Subcutaneous abdominal adipose tissue (tissue), 5 donors: ENCODE measurements at regions not wholly inside any gene's neighbourhood (a gene's known extent, or its start where the extent isn't known, plus 50 kb on each side); places are given as distances from the start of the nearest gene placed in this dataset.
"Not testable (repeated sequence)": the region's sequence is repeated elsewhere in the genome, so short reads cannot be mapped to it uniquely, and the experiment has no call there.

ENCODE experiments used
- H3K27ac ChIP-seq: one replicate; pipeline ENCODE4 v1.7.0; 2013; ENCODE audit warnings: low read depth, mild to moderate bottlenecking, inconsistent platforms, low read length, moderate library complexity
- H3K27me3 ChIP-seq, 5 donors: one replicate each; pipeline ENCODE4 v1.7.0; 2013; ENCODE audit warnings: low read length in 5 of 5, inconsistent platforms in 1 of 5; ENCODE audit not compliant: control insufficient read depth in 5 of 5, insufficient read depth in 4 of 5
- H3K36me3 ChIP-seq, 5 donors: one replicate each; pipeline ENCODE4 v1.7.0; 2013; ENCODE audit warnings: low read length in 5 of 5; ENCODE audit not compliant: control insufficient read depth in 5 of 5, insufficient read depth in 5 of 5
- H3K4me1 ChIP-seq, 5 donors: one replicate each; pipeline ENCODE4 v1.7.0; 2013; ENCODE audit warnings: low read length in 5 of 5, mild to moderate bottlenecking in 3 of 5, moderate library complexity in 1 of 5; ENCODE audit not compliant: control insufficient read depth in 5 of 5, insufficient read depth in 5 of 5
- H3K4me3 ChIP-seq, 5 donors: one replicate each; pipeline ENCODE4 v1.7.0; 2013; ENCODE audit warnings: low read length in 5 of 5, low read depth in 1 of 5
- H3K9ac ChIP-seq, 5 donors: one replicate each; pipeline ENCODE4 v1.7.0; 2013; ENCODE audit warnings: low read length in 5 of 5, mild to moderate bottlenecking in 4 of 5, moderate library complexity in 3 of 5
- H3K9me3 ChIP-seq, 5 donors: one replicate each; pipeline ENCODE4 v1.7.0; 2013; ENCODE audit warnings: low read length in 5 of 5; ENCODE audit not compliant: control insufficient read depth in 5 of 5
- donor health status: healthy.
- donor health status: healthy.
- donor health status: healthy.
- donor health status: healthy.
- donor health status: healthy.

- Histone ChIP-seq H3K4me1 (no peaks in the 10 kb centered on the region), H3K27me3 (peaks cover 3 to 14% (median 7%) of the 10 kb centered on the region in 5 donors), H3K9ac (no peak overlapping the region), H3K4me3 (no peak overlapping the region), H3K27ac (no peak overlapping the region), H3K9me3 (no peaks in the 10 kb centered on the region), H3K36me3 (no peaks in the 10 kb centered on the region)
Measured at GRCh38 chr12:131530422-131530821, 180.5 kb upstream of the SFSWAP start.

GRCh38 chr12:131533139-131533538 is 177.8 kb upstream of the SFSWAP start:
- H3K27ac ChIP-seq: no peak overlapping the region
- H3K4me3 ChIP-seq: no peak overlapping the region
- H3K9ac ChIP-seq: no peak overlapping the region
- H3K36me3 ChIP-seq: no peaks in the 10 kb centered on the region
- H3K9me3 ChIP-seq: no peaks in the 10 kb centered on the region
- peaks cover 3 to 7% (median 7%) of the 10 kb centered on the region in 5 donors for H3K27me3 ChIP-seq
- no peaks in the 10 kb centered on the region for H3K4me1 ChIP-seq

GRCh38 chr12:131535779-131536178 is 175.1 kb upstream of the SFSWAP start:
- Histone ChIP-seq H3K9ac (no peak overlapping the region), H3K9me3 (peaks cover 0 to 2% (median 0%) of the 10 kb centered on the region in 5 donors), H3K4me3 (no peak overlapping the region), H3K4me1 (no peaks in the 10 kb centered on the region), H3K27me3 (peaks cover 3 to 7% (median 7%) of the 10 kb centered on the region in 5 donors), H3K27ac (no peak overlapping the region), H3K36me3 (no peaks in the 10 kb centered on the region)

GRCh38 chr12:131536337-131536736 is 174.6 kb upstream of the SFSWAP start:
- peaks cover 0 to 2% (median 0%) of the 10 kb centered on the region in 5 donors for H3K9me3 ChIP-seq
- H3K27me3 ChIP-seq: peaks cover 3 to 7% (median 7%) of the 10 kb centered on the region in 5 donors
- no peaks in the 10 kb centered on the region for H3K4me1 ChIP-seq
- H3K9ac ChIP-seq: no peak overlapping the region
- no peak overlapping the region for H3K27ac ChIP-seq
- H3K36me3 ChIP-seq: no peaks in the 10 kb centered on the region
- H3K4me3 ChIP-seq: no peak overlapping the region

GRCh38 chr12:131536766-131537165 is 174.1 kb upstream of the SFSWAP start:
- H3K27ac ChIP-seq: no peak overlapping the region
- H3K9ac ChIP-seq: no peak overlapping the region
- no peaks in the 10 kb centered on the region for H3K4me1 ChIP-seq
- no peak overlapping the region for H3K4me3 ChIP-seq
- H3K9me3 ChIP-seq: peaks cover 0 to 2% (median 0%) of the 10 kb centered on the region in 5 donors
- H3K36me3 ChIP-seq: no peaks in the 10 kb centered on the region
- H3K27me3 ChIP-seq: peaks cover 0 to 7% (median 4%) of the 10 kb centered on the region in 5 donors

GRCh38 chr12:131537267-131537958 is 173.5 kb upstream of the SFSWAP start:
- no peak overlapping the region for H3K4me3 ChIP-seq
- peaks cover 0 to 2% (median 0%) of the 10 kb centered on the region in 5 donors for H3K9me3 ChIP-seq
- no peak overlapping the region for H3K9ac ChIP-seq
- no peak overlapping the region for H3K27ac ChIP-seq
- peaks cover 0 to 7% (median under 1%) of the 10 kb centered on the region in 5 donors for H3K27me3 ChIP-seq
- no peaks in the 10 kb centered on the region for H3K4me1 ChIP-seq
- H3K36me3 ChIP-seq: no peaks in the 10 kb centered on the region

- H3K9me3 ChIP-seq: peaks cover 0 to 2% (median 0%) of the 10 kb centered on the region in 5 donors
- no peak overlapping the region for H3K9ac ChIP-seq
- H3K4me3 ChIP-seq: no peak overlapping the region
- H3K36me3 ChIP-seq: no peaks in the 10 kb centered on the region
- no peak overlapping the region for H3K27ac ChIP-seq
- no peaks in the 10 kb centered on the region for H3K4me1 ChIP-seq
- peaks cover 0 to 4% (median 0%) of the 10 kb centered on the region in 5 donors for H3K27me3 ChIP-seq
Measured at GRCh38 chr12:131539381-131539780, 171.5 kb upstream of the SFSWAP start.

- Histone ChIP-seq H3K36me3 (no peaks in the 10 kb centered on the region), H3K27me3 (peaks cover 0 to 4% (median 0%) of the 10 kb centered on the region in 5 donors), H3K27ac (no peak overlapping the region)
Measured at GRCh38 chr12:131540138-131540623, 170.7 kb upstream of the SFSWAP start.

GRCh38 chr12:131541512-131541911 is 169.4 kb upstream of the SFSWAP start:
- not testable (repeated sequence) for H3K4me3 ChIP-seq, H3K36me3 ChIP-seq, H3K9ac ChIP-seq, H3K9me3 ChIP-seq, H3K27me3 ChIP-seq, H3K27ac ChIP-seq, H3K4me1 ChIP-seq

More at GRCh38 chr12:131540138-131540623, 170.7 kb upstream of the SFSWAP start:
- Histone ChIP-seq H3K4me3 (no peak overlapping the region), H3K9ac (no peak overlapping the region), H3K4me1 (no peaks in the 10 kb centered on the region), H3K9me3 (peaks cover 0 to 5% (median 0%) of the 10 kb centered on the region in 5 donors)

GRCh38 chr12:131542351-131542750 is 168.5 kb upstream of the SFSWAP start:
- H3K4me3 ChIP-seq: no peak overlapping the region
- peaks cover 0 to 5% (median 0%) of the 10 kb centered on the region in 5 donors for H3K9me3 ChIP-seq
- peaks cover 0 to 7% (median 3%) of the 10 kb centered on the region in 5 donors for H3K27me3 ChIP-seq
- H3K4me1 ChIP-seq: no peaks in the 10 kb centered on the region
- no peak overlapping the region for H3K9ac ChIP-seq
- H3K27ac ChIP-seq: no peak overlapping the region
- H3K36me3 ChIP-seq: no peaks in the 10 kb centered on the region
